Activated T-cell treated with anti-CD3 and anti-CD28 coated beads, Interleukin-2, amount 50 U/mL, for 72 hours (primary cell): ENCODE measurements at regions not wholly inside any gene's neighbourhood (a gene's known extent, or its start where the extent isn't known, plus 50 kb on each side); places are given as distances from the start of the nearest gene placed in this dataset.
"Not testable (repeated sequence)": the region's sequence is repeated elsewhere in the genome, so short reads cannot be mapped to it uniquely, and the experiment has no call there.

ENCODE experiments used
- ATAC-seq, 2 donors: fragments of 150-1000 bp; cut with Tn5 transposase; replicated peaks in 1 of 2; 2 replicates each; pipeline ENCODE4 v1.10.0; 2021; ENCODE audit warnings: moderate library complexity in 2 of 2, mild to moderate bottlenecking in 1 of 2
- DNase-seq, 2 donors: peaks; one replicate each; pipeline ENCODE4 v3.0.0; 2021 to 2022; ENCODE audit warnings: mixed read lengths in 1 of 2
- H3K27ac Mint-ChIP-seq: one replicate; pipeline ENCODE4 v1.8.0; 2022; ENCODE audit warnings: mild to moderate bottlenecking, moderate library complexity, mixed read lengths
- H3K27me3 Mint-ChIP-seq: one replicate; pipeline ENCODE4 v1.8.0; 2022; ENCODE audit warnings: low read depth, mixed read lengths
- H3K36me3 Mint-ChIP-seq, 2 donors: one replicate each; pipeline ENCODE4 v1.8.0; 2022; ENCODE audit warnings: mixed read lengths in 2 of 2, mild to moderate bottlenecking in 1 of 2; ENCODE audit not compliant: insufficient read depth in 2 of 2
- H3K4me1 Mint-ChIP-seq: one replicate; pipeline ENCODE4 v1.8.0; 2022; ENCODE audit warnings: low read depth, mixed read lengths
- H3K4me3 Mint-ChIP-seq, 2 donors: one replicate each; pipeline ENCODE4 v1.8.0; 2022; ENCODE audit warnings: mild to moderate bottlenecking in 2 of 2, mixed read lengths in 2 of 2, moderate library complexity in 2 of 2
- H3K9me3 Mint-ChIP-seq, 2 donors: one replicate each; pipeline ENCODE4 v1.8.0; 2022; ENCODE audit warnings: mixed read lengths in 2 of 2

DNA sequence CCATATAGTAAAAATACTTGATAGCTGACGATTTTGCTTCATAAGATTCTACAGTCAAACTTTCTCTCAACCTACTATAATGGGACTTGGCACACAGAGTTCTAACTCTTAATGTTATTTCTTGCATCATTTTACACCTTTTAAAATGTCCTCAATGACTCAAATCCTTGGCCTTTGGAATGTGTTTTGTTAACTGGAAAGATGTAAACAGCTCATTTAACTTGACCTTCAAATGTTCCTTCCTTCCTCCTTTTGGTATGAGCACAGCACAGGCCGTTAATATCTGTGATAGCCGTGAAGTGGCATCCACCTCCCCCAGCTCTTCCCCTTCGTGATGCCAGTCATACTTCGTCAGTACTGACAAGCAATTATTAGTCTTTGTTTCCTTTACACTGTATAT, 972.0 kb upstream of the CITED2 start:
- peaks cover 0 to 2% of the 10 kb centered on the region in 2 donors for H3K9me3 Mint-ChIP-seq
- no peak overlapping the region for H3K4me3 Mint-ChIP-seq
- H3K4me1 Mint-ChIP-seq: no peaks in the 10 kb centered on the region
- H3K27ac Mint-ChIP-seq: no peak overlapping the region
- ATAC-seq (no peak), DNase-seq (no peak)
- H3K27me3 Mint-ChIP-seq: peaks cover 6% of the 10 kb centered on the region
- H3K36me3 Mint-ChIP-seq: no peaks in the 10 kb centered on the region

GRCh38 chr6:140345935-140346334, 971.5 kb upstream of the CITED2 start:
- Mint-ChIP-seq H3K4me3 (no peak overlapping the region), H3K27me3 (peaks cover 6% of the 10 kb centered on the region), H3K27ac (no peak overlapping the region), H3K4me1 (no peaks in the 10 kb centered on the region), H3K36me3 (no peaks in the 10 kb centered on the region), H3K9me3 (peaks cover 0 to 2% of the 10 kb centered on the region in 2 donors)
- DNase-seq (no peak), ATAC-seq (no peak)

GRCh38 chr6:140344142-140344913, 969.9 kb upstream of the CITED2 start:
- H3K27me3 Mint-ChIP-seq: peaks cover 6% of the 10 kb centered on the region
- DNase-seq (no peak), ATAC-seq (no peak)
- H3K4me3 Mint-ChIP-seq: no peak overlapping the region
- H3K9me3 Mint-ChIP-seq: peaks cover 0 to 2% of the 10 kb centered on the region in 2 donors
- H3K36me3 Mint-ChIP-seq: no peaks in the 10 kb centered on the region
- H3K4me1 Mint-ChIP-seq: no peaks in the 10 kb centered on the region
- H3K27ac Mint-ChIP-seq: peak overlapping the region; percentile 10

DNA sequence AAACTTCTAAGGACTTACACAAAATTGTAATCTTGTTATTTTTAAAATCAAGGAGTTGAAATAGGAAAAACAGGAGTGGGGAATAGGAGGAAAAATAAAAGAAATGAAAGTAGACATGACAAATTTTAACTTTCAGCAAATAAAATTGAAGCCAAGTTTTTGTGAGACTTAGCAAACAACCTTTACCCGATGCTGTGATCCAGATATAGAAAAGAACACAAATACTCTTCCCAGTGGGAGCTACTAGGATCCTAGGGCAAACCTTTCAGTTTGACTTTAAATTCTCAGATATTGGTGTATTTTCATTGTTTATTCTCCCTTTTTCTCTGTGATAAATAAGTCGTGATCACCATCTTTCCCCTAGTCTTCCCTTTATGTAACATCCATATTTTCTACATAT, 968.7 kb upstream of the CITED2 start:
- DNase-seq: no peak
- ATAC-seq: no peak
- H3K36me3 Mint-ChIP-seq: no peaks in the 10 kb centered on the region
- peaks cover 0 to 2% of the 10 kb centered on the region in 2 donors for H3K9me3 Mint-ChIP-seq
- H3K4me1 Mint-ChIP-seq: no peaks in the 10 kb centered on the region
- H3K4me3 Mint-ChIP-seq: no peak overlapping the region
- peaks cover 6% of the 10 kb centered on the region for H3K27me3 Mint-ChIP-seq
- H3K27ac Mint-ChIP-seq: no peak overlapping the region

DNA sequence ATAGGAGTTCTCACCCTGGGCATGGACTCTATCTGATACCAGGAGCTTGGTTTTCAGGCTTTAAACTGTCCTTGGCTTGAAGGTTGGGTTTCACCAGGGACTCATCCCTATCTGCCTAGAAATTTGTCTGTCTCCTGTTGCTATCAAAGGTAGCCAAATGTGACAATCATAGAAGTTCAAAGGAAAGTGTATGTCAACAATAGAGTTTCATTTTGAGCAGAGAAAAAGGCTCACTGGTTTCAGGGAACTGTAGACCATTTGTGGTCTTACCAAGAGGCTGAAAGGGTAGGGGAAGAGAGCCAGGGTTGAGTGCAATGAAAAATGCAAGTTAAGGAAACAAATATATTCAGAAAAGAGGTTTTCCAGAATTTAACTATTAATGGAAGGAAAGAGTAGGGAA, 966.8 kb upstream of the CITED2 start:
- H3K9me3 Mint-ChIP-seq: peaks cover 0 to 2% of the 10 kb centered on the region in 2 donors
- no peaks in the 10 kb centered on the region for H3K36me3 Mint-ChIP-seq
- DNase-seq (no peak), ATAC-seq (peak in 1 of 2 donors; percentile 19)
- no peaks in the 10 kb centered on the region for H3K4me1 Mint-ChIP-seq
- H3K27me3 Mint-ChIP-seq: no peaks in the 10 kb centered on the region
- no peak overlapping the region for H3K4me3 Mint-ChIP-seq
- no peak overlapping the region for H3K27ac Mint-ChIP-seq

- no peaks in the 10 kb centered on the region for H3K27me3 Mint-ChIP-seq
- ATAC-seq: peak in 1 of 2 donors; percentile 15
- no peak overlapping the region for H3K4me3 Mint-ChIP-seq
- no peaks in the 10 kb centered on the region for H3K4me1 Mint-ChIP-seq
- H3K9me3 Mint-ChIP-seq: peaks cover 0 to 2% of the 10 kb centered on the region in 2 donors
- H3K27ac Mint-ChIP-seq: no peak overlapping the region
- no peak for DNase-seq
- H3K36me3 Mint-ChIP-seq: no peaks in the 10 kb centered on the region
Observed at GRCh38 chr6:140340795-140341194, 966.3 kb upstream of the CITED2 start.

DNA sequence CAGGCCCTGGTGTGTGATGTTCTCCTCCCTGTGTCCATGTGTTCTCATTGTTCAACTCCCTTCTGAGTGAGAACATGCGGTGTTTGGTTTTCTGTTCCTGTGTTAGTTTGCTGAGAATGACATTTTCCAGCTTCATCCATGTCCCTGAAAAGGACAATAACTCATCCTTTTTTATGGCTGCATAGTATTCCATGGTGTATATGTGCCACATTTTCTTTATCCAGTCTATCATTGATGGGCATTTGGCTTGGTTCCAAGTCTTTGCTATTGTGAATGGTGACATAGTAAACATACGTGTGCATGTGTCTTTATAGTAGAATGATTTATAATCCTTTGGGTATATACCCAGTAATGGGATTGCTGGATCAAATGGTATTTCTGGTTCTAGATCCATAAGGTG, 964.6 kb upstream of the CITED2 start:
- H3K36me3 Mint-ChIP-seq, DNase-seq, ATAC-seq, H3K4me3 Mint-ChIP-seq, H3K27me3 Mint-ChIP-seq, H3K4me1 Mint-ChIP-seq, H3K27ac Mint-ChIP-seq, H3K9me3 Mint-ChIP-seq: not testable (repeated sequence)

GRCh38 chr6:140321891-140322290, 947.4 kb upstream of the CITED2 start:
- no peaks in the 10 kb centered on the region for H3K36me3 Mint-ChIP-seq
- no peak for ATAC-seq
- no peak overlapping the region for H3K27ac Mint-ChIP-seq
- H3K9me3 Mint-ChIP-seq: peaks cover 0 to 3% of the 10 kb centered on the region in 2 donors
- no peaks in the 10 kb centered on the region for H3K27me3 Mint-ChIP-seq
- DNase-seq: no peak
- no peak overlapping the region for H3K4me3 Mint-ChIP-seq
- H3K4me1 Mint-ChIP-seq: no peaks in the 10 kb centered on the region

GRCh38 chr6:140320081-140321080, 945.9 kb upstream of the CITED2 start:
- DNase-seq (no peak), ATAC-seq (no peak)
- Mint-ChIP-seq H3K4me1 (no peaks in the 10 kb centered on the region), H3K27me3 (no peaks in the 10 kb centered on the region), H3K27ac (no peak overlapping the region), H3K4me3 (no peak overlapping the region), H3K36me3 (no peaks in the 10 kb centered on the region), H3K9me3 (no peaks in the 10 kb centered on the region)

- ATAC-seq: no peak
Observed at GRCh38 chr6:140319209-140319608, 944.8 kb upstream of the CITED2 start.

DNA sequence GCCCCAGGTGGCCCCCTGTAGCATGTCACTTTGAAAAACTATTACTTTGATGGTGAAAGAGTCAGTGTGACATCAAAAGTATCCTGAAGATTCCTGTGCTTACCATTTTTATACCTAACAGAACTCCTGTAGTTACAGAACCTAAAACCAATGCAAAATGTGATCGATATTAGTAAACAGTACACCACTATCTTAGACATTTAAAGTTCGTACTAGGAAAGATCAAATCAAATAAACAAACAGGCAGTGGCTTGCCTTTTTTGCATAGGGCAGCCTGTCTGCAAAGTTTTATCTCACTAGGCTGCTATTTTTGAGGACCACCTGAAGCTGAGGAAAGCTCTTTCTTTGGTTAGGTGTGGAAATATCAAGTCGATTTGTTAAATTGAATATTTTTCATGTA, 944.0 kb upstream of the CITED2 start:
- no peaks in the 10 kb centered on the region for H3K36me3 Mint-ChIP-seq
- DNase-seq: no peak
- no peaks in the 10 kb centered on the region for H3K27me3 Mint-ChIP-seq
- ATAC-seq: no peak
- peaks cover 0 to 2% of the 10 kb centered on the region in 2 donors for H3K9me3 Mint-ChIP-seq
- no peak overlapping the region for H3K4me3 Mint-ChIP-seq
- H3K27ac Mint-ChIP-seq: no peak overlapping the region
- H3K4me1 Mint-ChIP-seq: no peaks in the 10 kb centered on the region

More at GRCh38 chr6:140319209-140319608, 944.8 kb upstream of the CITED2 start:
- Mint-ChIP-seq H3K27ac (no peak overlapping the region), H3K27me3 (no peaks in the 10 kb centered on the region), H3K4me1 (no peaks in the 10 kb centered on the region), H3K4me3 (no peak overlapping the region), H3K36me3 (no peaks in the 10 kb centered on the region), H3K9me3 (no peaks in the 10 kb centered on the region)
- DNase-seq: no peak

DNA sequence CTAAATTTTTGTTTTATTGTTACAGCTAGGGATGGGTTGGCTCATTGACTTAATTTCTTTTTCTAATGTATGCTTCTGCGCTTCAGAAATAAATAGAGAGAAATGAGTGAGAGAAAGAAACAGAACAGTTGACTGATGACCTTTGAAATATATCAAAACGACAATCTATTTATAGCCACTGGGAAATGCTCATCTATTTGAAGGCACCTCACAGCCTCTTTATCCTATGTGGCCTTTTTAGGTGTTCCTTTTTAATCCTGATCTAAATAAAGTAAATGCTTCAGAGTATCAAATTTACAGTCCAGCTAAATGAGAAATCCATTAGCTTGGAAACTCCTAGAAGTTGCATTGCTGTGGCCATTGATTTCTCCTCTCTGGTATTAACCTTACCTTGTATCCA, 943.5 kb upstream of the CITED2 start:
- ATAC-seq: no peak
- Mint-ChIP-seq H3K36me3 (no peaks in the 10 kb centered on the region), H3K27me3 (no peaks in the 10 kb centered on the region), H3K27ac (no peak overlapping the region), H3K9me3 (peaks cover 0 to 4% of the 10 kb centered on the region in 2 donors), H3K4me3 (no peak overlapping the region), H3K4me1 (no peaks in the 10 kb centered on the region)
- no peak for DNase-seq

- ATAC-seq: peak; percentile 37 to 60
- Mint-ChIP-seq H3K36me3 (no peaks in the 10 kb centered on the region), H3K27ac (no peak overlapping the region)
Observed at GRCh38 chr6:140316966-140317365, 942.5 kb upstream of the CITED2 start.

More at GRCh38 chr6:140316966-140317365, 942.5 kb upstream of the CITED2 start:
- Mint-ChIP-seq H3K4me1 (no peaks in the 10 kb centered on the region), H3K4me3 (no peak overlapping the region), H3K9me3 (peaks cover 0 to 4% of the 10 kb centered on the region in 2 donors), H3K27me3 (no peaks in the 10 kb centered on the region)
- no peak for DNase-seq
